CD4-positive, alpha-beta T cell treated with Interleukin-10 for 1 hour (primary cell): ENCODE measurements at regions not wholly inside any gene's neighbourhood (a gene's known extent, or its start where the extent isn't known, plus 50 kb on each side); places are given as distances from the start of the nearest gene placed in this dataset.

Experiments
- DNase-seq: peaks from one replicate; pipeline ENCODE4 v3.0.0-alpha.2; 2020

DNA sequence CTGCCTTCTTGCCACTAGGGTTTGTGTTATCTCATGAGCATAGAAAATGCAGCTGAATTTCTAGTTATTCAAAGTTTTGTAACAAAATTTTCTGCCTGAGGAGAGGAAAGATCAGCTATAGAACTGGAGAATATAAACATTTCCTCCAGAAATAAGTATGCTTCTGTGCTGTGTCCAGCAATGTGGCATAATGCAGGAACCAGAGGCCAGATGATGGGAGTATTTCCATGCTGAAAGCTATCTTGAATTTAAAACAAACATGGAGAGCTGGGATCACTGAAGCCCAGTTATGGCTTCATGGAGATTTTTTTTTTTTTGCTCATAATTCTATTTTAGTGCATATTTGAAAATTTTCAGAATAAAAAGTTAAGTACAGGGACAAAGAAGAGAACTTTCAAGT is 608.2 kb downstream of the SOX6 start:
- DNase-seq: no peak

DNA sequence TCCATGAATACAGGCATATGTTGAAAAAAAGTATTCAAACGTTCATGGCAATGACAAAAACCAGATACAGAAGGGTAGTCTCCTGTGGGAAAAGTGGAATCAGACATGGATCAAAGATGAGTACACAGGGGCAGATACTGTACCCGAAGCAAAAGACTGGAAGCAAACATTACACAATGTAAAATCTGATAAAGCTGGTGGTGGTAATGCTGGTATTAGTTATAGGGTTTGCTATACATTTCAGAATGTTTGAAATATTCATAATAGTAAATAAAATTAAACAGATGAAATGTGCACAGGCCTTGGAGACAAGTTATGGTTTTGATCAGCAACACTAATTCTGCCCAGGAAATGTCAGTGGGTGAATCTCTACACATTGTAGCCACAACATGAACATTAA is 607.6 kb downstream of the SOX6 start:
- DNase-seq: no peak

DNA sequence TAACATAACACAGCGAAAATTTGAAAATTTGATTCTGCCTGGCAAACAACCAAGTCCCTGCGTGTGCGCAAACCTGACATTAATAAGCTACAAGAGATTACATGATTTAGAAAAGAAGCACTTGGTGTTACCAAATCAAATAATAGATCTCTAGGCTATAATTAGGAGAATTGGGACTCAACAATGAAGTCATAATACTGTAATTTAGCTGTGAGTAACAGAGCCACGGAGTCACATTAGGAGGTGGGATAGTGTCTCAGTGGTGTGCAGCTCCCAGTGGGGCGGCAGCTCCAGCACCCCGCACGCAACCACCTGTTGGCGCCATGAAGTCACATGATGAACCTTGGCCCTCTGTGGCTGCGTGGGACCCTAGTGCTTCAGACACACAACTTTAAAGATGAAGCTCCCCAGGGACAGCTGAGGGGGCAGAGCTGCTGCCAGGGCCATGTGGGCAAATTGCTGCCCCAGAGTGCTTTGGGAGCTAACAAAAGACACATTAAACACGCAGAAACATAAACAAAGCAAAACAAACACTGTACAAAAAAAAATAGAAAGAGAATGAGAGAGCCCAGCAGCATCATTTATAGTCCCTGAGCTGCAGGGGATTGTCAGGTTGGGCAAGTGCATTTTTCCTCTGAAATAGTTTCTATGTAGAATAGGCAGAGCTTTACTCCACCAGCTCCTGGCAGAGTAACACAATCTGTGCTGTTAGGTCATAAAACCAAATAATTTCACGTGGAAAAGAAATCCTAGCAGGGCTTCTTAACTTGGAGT is 605.6 kb downstream of the SOX6 start:
- no peak for DNase-seq

GRCh38 chr11:15754221-15754620 is 602.1 kb downstream of the SOX6 start:
- DNase-seq: no peak

DNA sequence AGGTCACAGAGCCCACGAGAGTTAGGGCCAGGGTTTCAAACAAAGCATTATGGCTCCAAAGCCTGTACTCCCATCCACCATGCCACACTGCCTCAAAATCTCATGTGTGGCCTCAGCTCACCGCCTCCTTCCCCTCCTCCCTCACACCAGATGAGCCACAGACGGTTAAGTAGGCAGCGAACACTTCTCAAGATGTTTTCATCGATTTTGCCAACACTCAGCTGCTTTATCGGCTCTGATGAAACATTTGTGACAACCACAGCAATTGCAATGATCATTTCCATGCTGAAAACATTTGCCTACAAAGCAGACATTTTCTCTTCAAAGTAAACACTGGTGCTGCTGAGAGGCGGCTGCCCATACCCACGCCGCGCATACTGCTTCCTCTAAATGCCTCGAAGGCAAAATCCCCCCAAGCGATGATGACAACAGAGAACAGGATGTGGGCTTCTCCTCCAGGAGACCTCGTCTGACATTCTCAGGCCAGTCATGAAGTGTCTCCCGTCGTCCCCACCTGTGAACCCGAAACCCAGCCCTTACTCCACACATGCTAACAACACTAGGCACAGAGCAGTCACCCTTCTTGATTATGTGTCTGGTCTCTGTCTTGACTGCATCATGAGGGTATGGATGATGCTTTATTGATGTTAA is 599.2 kb downstream of the SOX6 start:
- no peak for DNase-seq

GRCh38 chr11:15758857-15759465 is 597.4 kb downstream of the SOX6 start:
- no peak for DNase-seq

- no peak for DNase-seq
Measured at GRCh38 chr11:15761235-15761634, 595.1 kb downstream of the SOX6 start.

- DNase-seq: no peak
Measured at GRCh38 chr11:15764326-15764725, 592.0 kb downstream of the SOX6 start.

DNA sequence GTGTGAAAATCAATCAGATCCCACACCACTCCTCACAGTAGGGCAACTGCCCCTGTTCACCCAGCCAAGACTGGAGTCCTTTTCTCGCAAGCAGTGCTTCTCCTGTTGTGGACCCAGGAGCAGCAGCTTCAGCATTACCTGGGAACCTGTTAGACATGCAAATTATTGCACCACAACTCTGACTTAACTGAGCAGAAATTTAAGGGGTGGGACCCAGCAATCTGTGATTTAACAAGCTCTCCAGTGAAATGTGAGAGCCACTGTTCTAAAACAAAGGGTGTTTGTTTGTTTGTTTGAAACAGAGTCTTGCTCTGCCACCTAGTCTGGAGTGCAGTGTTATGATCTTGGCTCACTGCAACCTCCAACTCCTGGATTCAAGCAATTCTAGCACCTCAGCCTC is 591.4 kb downstream of the SOX6 start:
- no peak for DNase-seq

DNA sequence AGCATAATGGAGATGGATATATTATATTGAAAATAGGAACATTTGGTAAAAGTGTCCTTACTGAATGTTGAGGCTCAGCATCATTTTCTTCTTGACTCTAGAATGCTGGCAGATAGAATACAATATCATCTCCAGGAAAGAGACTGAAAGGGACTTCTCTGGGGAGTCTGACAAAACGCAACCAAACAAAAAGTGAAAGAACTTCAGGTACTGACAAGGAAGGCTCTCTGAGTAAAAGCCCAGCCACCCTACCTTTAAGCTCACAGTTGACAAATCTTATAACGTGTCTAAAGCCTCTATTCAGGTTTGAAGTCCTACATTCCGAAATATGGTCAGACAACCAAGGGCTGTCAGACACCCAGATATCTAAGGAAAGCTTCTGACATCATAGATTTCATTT is 590.8 kb downstream of the SOX6 start:
- DNase-seq: no peak

DNA sequence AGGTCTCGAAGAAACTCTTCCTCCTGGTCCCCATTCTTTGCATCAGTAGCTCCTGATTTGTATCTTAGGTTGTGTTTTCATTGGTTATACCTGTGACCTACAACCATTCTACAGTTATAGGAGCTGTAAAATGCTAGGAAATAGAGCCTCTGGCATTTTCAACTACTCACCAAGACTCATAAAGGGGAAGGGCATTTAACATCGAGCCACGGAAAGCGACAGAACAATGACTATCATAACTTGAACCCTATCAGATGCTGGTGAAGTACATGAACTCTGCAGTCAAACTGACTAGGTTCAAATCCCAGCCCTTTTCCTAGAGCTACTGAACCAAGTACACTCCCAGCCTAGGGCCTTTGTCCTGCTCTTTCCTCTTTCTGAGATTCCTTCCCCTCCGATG is 588.0 kb downstream of the SOX6 start:
- DNase-seq: no peak

DNA sequence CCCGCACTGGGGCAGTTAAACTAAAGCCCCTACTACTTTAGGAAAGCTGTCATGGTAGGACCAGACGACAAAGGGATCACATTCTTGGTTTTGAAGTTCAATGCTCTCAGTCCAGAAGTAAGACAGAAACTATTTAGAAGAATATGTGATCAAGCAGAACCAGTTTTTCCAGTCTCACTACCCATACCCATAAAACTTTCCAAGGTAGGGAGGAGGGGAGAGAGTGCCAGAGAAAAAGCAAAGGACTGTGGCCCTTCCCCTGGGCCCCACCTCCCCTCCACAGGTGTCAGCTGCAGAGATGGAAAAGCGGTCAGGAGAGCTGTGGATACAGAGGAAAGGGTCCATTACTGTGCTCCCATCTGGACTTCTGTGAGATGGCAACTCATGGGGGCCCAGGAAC is 587.1 kb downstream of the SOX6 start:
- no peak for DNase-seq

DNA sequence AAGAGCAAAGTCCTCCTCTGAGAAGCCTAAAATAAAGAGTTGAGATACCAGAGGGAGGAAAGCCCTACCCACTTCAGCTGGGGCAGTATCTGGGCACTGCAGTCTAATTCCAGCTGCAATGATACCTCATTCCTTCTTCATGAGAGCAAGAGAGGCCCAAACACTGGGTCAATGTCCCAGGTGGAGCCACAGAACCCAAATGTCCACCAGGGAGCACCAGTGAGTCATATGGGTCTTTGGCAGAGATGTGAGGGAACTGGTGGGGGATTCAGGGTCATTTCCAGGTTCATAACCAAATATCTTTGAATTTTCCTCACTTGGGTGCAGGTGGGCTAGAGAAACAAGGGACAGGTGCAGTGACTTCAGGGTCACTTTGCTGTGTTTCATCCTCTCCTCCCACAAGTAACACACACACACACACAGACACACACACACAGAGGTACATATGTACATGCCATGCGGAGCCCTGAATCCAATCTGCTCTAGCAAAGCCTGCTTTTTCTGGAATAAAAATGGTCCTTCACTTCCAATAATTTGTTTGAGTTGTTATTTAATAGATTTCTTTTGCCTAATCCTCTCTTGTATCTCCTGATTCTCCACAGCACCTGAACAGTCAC is 585.4 kb downstream of the SOX6 start:
- DNase-seq: peak; percentile 3

DNA sequence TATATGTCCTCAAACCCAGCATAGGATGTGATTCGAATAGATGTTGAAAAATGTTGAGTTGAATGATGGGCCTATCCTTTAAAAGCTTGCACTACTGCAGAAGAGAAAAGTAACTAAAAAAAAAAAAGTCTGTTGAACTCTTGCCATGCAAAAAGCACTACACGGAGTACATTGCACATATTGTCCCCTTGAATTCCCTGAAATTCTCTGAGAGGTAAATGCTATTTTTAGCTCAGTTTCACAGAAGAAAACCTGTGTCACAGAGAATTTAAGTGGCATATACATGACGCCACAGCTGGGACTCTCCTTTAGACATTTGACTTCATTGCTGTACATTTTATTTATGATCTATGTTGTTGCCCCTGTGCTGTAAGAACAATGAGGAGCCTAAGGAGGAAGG is 583.8 kb downstream of the SOX6 start:
- DNase-seq: no peak

DNA sequence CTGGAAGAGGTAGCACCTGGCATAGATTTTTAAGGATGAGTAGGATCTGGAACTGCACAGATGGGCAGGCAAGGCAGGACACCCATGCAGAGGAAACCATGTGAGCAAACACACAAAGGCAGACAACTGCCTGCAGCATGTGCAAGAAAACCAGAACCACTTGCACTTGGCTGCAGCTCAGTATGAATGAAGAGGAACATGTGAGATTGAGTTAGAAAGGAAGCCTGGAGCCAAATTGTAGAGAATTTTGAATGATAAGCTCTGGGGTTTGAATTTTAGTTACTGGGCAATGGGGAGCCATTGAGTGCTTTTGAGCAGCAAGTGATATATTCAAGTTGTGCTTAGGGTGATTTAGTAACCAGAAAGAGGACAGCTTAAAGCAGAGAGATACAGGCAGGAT is 583.4 kb downstream of the SOX6 start:
- DNase-seq: no peak

DNA sequence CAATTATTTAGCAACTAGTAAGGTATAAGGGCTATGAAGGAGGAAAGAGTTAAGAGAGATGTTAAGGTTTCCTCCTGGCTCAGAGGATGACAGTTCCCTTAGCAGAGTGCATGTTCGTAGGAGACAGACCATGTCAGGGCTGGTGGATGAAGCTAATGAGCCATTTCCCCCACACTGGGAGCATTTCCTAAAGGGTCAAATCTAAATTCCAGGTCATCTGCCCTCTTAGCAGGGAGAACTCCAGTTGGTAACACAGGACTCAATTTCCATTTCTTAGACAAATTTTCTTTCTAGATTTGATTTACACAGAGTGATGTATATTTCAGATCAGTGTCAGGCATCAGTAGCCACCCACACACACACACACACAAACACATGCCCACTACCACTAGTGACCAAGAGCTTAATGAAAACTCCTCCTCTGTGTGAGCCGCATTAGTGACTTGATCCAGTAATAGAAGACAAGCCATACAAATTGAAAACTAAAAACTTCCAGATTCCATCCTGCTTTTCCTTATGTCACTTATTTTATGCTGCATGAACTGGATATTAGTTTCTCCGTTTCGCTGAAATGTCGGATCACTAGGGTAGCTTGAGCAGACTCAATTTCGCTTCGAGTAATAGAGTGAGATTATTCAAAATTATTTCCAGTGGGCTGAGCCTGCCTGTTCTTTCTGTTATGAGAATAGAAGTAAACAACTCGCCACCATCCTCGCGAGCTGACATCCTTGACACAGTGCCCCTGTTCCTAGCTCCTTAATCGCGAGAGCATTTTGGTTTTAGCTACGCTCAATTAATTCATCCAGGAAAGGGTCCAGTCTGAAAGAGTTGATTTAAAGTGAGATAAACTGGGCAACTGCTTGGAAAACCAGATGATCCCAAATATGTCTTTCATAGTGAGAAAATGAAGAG is 582.6 kb downstream of the SOX6 start:
- no peak for DNase-seq

- no peak for DNase-seq
Measured at GRCh38 chr11:15774388-15774939, 581.9 kb downstream of the SOX6 start.

DNA sequence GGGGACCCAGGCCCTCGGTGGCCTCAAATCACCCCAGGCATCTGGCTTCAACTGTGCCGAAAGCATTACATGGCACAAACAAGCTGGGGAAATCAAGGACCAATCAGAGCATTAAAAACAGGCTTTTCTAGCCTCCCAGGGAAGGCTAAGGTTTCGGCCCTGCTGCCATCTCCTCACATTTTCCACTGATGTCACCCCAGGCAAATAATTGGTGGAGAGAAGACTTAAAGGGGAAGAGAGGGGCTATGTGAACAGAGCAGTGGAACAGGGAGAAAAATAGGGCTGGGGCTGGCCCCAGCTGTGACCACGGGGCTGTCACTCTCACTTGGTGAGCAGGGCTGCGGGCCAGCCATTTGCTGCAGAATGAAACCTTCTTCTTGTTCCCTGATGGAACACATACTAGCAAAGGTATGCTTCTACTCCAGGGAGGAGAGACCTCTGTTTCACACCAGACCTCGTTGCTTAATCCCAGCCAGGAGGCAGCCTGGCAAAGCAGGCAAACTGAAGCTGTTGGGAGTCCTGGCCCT is 581.3 kb downstream of the SOX6 start:
- no peak for DNase-seq

- no peak for DNase-seq
Measured at GRCh38 chr11:15775797-15776196, 580.5 kb downstream of the SOX6 start.

GRCh38 chr11:15776366-15776765 is 580.0 kb downstream of the SOX6 start:
- no peak for DNase-seq

DNA sequence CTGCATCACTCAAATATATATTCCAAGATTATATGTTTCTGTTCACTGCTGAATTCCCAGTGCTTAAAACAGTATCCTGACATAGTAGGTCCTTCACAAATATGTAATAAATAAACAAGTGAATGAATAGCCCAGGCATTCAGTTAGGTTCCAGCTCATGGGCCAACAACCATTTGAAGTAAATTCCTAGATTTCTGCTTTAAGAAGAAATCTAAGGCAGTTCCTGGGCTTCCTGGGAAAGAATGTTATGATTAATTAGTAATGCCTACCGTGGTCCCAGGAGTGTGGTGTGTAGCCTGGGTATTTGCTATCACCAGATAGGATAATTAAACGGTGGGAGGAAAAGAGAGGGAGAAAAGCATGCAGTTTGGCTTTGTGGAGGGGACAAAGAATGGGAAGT is 576.8 kb downstream of the SOX6 start:
- DNase-seq: no peak

GRCh38 chr11:15780382-15780781 is 576.0 kb downstream of the SOX6 start:
- DNase-seq: no peak
